Loucy (cell line): ENCODE measurements at regions not wholly inside any gene's neighbourhood (a gene's known extent, or its start where the extent isn't known, plus 50 kb on each side); places are given as distances from the start of the nearest gene placed in this dataset.

ENCODE experiments used
- CTCF ChIP-seq: fragments of 200-600 bp; sonication (generic); conservative IDR thresholded peaks from 2 replicates; pipeline ENCODE4 v1.5.1; 2014; ENCODE audit warnings: mild to moderate bottlenecking, antibody characterized with exemption, low read length
- EZH2phosphoT487 ChIP-seq: fragments of 200-600 bp; IDR thresholded peaks from 2 replicates; pipeline ENCODE4 v1.6.1; 2018; ENCODE audit warnings: antibody characterized with exemption, mild to moderate bottlenecking, moderate library complexity, borderline replicate concordance

DNA sequence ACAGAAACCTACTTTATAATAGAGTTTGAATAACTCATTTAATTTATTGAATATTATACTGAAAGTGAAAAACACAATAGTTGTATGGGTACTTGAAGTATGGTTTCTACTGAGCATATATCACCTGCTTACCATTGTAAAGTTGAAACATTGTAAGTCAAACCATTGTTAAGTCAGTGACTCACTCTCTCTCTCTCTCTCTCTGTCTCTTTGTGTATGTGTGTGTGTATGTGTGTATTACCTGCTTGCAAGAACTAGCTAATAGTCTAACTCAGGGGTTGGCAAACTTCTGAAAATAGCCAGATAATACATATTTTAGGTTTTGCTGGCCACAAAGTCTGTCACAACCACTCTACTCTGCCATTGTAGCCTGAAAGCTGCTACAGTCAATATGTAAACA, 564.3 kb upstream of the ZNF608 start:
- TF ChIP-seq CTCF (no peak), EZH2phosphoT487 (no peak)
